ENCODE measurements at regions not wholly inside any gene's neighbourhood (a gene's known extent, or its start where the extent isn't known, plus 50 kb on each side); places are given as distances from the start of the nearest gene placed in this dataset.
A peak's percentile ranks its signal among the peaks of the same experiment; 100 is the strongest.
"Not testable (repeated sequence)": the region's sequence is repeated elsewhere in the genome, so short reads cannot be mapped to it uniquely, and the experiment has no call there.

DNA sequence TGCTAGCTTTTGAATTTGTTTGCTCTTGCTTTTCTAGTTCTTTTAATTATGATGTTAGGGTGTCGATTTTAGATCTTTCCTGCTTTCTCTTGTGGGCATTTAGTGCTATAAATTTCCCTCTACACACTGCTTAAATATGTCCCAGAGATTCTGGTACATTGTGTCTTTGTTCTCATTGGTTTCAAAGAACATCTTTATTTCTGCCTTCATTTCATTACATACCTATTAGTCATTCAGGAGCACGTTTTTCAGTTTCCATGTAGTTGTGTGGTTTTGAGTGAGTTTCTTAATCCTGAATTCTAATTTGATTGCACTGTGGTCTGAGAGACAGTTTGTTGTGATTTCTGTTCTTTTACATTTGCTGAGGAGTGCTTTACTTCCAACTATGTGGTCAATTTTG, 51.2 kb upstream of the MB21D2 start:
- DNase-seq = peak; percentile 42

DNA sequence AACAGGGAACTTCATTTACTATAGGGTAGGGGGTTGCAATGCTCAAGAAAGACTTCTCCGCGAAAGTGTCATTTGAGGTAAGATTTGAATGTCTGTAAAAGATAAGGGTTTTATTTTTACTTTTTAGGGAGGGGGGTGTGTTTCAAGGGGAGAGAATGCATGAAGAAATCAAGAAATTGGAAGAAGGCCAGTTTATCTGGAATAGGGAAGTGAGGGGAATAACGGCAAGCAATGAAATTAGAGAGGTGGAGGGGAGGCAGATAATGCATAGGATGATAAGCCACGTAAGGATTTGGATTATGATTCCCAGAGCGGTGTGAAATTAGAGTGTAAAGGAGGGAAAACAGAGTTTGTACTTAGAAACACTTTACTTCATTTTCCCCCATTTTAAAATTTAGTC, 63.0 kb upstream of the MB21D2 start:
- DNase-seq = no peak

DNA sequence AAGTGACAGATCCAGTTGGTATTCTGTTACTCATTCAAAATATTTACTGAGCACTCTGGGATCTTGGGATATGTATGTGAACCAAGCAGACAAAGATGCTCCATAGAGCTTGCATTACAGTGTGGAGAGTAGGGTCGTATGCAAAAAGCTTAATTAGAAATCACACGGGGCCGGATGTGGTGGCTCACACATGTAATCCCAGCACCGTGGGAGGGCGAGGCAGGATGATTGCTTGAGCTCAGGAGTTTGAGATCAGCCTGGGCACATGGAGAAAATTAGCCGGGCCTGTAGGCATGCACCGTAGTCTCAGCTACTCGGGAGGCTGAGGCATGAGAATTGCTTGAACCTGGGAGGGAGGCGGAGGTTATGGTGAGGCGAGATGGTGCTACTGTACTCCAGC, 68.7 kb upstream of the MB21D2 start:
- no peak for DNase-seq

DNA sequence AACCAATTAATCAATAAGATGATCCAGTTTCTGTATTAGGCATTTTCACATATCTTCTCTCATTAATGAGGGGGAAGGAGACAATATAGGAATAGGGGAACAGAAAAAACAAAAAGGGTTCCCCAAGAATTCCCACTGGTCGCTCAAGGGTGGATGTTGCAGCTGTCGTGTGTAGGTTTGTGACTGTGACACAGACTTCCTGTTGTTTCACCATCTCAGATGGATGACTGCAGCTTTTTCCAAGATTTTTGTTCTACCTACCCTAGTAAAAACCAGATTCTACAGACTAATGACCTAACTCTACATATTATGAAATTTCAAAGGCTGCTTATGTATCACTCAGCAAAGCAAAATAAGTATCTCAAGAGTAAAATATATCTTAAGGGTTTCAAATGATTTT, 73.7 kb upstream of the MB21D2 start:
- DNase-seq = no peak

DNA sequence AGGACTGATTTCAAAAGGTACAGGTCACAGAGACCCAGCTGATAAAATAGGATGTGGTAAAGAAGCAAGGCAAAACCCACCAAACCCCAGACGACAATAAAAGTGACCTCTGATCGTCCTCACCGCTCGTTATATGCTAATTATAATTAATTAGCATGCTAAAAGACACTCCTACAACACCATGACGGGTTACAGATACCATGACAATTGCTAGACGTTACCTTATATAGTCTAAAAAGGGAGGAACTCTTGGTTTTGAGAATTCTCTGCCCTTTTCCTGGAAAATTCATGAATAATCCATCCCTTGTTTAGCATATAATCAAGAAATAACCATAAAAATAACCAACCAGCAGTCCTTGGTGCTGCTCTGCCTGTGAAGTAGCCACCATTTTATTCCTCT, 74.7 kb upstream of the MB21D2 start:
- no peak for DNase-seq

DNA sequence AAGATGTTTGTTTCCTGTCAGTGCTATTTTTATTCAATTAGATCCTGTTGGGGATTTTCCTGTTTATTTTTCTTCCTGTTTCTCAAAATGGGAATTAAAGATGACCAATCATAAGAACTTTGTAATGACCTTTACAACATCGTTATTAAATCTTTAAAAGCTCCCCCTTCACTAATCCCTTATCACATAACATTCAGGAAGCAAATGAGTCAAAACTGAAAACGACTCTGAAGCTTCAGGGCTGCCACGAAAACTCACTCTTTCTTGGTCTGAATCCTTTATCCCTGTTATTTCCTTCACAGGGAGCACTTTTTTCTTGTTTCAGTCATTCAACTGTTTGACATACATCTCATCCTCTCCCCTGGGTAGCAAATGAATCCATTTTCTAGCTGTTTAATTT, 75.8 kb upstream of the MB21D2 start:
- peak; percentile 62 for DNase-seq

DNA sequence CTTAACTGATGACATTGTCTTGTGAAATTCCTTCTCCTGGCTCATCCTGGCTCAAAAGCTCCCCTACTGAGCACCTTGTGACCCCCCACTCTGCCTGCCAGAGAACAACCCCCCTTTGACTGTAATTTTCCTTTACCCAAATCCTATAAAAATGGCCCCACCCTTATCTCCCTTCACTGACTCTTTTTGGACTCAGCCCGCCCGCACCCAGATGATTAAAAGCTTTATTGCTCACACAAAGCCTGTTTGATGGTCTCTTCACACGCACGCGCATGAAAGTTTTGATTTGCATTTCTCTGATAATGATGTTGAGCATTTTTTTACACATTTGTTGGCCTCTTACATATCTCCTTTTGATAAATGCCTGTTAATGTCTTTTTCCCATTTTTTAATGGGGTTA, 83.5 kb upstream of the MB21D2 start:
- not testable (repeated sequence) for DNase-seq

DNA sequence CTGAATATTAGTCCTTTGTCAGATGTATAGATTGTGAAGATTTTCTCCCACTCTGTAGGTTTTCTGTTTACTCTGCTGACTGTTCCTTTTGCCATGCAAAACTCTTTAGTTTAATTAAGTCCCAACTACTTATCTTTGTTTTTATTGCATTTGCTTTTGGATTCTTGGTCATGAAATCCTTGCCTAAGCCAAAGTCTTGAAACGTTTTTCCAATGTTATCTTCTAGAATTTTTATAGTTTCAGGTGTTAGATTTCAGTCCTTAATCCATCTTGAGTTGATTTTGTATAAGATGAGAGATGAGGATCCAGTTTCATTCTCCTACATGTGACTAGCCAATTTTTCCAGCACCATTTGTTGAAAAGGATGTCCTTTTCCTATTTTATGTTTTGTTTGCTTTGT, 86.0 kb upstream of the MB21D2 start:
- DNase-seq = not testable (repeated sequence)

DNA sequence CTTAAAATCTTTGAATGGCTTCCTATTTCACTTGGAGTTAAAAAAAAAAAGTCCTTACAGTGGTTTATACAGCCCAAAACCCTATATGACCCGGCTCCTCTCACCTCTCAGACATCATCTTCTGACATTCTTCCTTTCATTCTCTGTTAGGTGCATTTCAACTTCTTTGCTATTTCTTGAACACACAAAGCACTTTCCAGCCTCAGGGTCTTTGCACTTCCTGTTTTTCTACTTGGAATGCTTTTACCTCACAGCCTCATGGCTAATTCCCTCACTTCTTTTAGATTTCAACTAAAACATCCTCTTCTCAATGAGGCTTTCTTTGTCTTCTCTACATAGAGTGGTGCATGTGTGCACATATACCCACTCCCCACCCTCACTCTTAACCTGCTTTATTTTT, 91.0 kb upstream of the MB21D2 start:
- DNase-seq = no peak

DNA sequence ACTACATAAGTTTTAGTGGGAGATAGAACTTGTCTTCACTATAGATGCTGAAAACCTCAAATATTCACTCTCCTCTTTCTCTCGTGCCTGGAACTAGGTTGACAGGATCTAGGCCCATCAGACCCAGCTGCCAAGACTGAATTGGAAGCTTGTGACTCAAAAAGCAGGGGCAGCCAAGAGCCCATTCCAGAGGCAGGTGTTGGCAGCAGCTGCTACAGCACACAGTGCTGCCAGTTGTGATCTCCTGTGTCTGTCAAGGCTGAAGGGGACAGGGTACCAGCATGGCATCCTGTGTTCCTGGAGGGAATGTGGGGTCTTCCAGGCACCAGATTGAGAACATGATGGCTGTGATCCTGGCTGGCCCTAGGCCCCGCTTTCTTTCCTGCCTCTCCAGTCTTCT, 92.5 kb upstream of the MB21D2 start:
- DNase-seq = no peak

DNA sequence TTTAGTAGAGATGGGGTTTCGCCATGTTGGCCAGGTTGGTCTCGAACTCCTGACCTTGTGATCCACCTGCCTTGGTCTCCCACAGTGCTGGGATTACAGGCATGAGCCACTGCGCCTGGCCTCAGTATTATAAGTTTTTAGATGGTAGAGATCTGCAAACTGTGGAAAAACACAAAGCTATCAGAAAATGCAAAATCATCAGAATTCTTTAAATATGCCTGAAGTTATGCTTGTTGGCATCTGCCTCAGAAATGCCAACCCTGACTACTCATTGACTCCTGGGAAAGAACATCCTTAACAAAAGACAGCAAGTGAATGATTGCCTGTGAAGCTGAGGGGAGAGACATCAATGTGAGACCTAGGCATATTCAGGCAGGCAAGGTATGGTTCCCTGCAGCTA, 94.3 kb upstream of the MB21D2 start:
- no peak for DNase-seq

DNA sequence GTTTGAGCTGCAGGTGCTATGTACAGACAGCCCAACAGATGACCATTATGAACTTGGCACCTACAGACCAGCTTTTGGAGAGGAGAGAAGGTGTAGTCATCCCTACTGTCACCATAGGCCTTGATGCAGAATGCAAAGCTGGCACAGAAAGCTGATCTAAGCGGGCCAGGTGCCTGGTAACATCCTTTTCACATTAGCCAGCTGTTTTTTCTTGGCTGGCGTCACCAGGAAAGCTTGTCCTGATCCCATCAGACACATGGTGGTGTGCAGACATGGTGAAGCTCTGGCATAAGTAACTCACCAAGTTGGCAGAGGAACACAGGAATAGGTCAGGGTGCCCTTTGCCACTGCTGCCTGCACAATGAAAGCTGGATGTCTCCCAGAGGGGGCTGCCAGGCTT, 97.2 kb upstream of the MB21D2 start:
- no peak for DNase-seq

DNA sequence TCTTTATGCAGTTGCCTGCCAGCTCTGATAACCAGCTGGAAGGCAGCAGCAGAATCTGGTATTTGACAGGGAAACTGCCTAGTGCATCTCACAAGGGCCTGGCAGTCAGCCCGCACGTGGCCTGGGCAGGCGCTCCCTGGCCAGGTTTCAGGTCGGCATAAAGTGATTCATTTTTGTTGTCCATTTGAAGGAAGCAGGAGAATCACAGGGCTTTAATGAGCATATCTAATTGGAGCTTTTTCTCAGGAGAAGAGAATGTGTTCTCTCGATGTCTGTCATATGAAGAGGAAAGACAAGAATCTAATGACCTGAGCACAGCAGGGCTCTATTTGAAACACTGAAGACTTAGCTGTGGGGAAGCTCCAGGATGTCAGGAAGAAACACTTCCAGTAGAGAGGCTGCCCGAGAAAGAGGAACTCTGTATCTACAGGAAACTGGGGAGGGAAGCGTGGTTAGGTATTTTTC, 98.8 kb upstream of the MB21D2 start:
- DNase-seq = no peak

DNA sequence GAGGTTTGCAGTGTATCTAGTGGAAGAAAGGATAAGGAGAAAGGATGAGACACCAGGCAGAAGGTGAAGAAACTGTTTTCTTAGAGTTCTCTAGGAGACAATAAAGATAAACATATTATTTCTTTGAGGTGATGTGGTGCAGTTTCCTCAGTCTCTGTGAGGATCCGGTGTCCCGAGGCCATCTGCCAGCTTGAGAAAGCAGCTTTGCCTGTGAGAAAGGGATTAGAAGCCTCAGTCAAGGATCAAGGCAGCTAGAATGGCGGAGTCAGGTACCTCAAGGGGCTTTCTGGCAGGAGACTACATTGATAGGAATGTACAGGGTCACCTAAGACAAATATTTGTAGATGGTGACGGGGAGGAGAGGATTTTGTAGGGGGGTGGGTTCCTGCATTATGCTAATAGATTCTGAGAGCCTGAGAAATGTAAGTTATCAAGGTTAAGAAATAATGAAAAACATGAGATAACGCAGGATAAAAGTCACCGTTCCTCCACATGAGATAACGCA, 103.9 kb upstream of the MB21D2 start:
- no peak for DNase-seq

DNA sequence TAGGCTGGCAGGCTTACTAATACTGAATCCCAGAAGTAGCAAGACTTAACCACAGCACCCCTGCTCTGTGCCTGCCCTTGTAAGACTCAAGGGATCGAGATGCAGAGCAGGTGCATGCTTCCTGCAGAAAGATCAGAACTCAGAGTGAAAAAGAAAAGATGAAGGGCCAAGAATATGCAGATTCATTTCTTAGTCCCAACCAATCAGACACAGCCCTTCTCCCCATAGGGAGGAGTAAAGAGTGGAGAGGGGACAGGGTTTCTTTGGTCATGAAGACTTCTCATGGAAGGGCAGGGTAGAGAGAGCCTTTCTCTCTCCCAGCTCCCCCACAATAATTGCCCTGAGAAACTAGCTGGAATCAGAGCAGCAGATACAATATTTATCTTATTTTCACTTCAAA, 105.6 kb upstream of the MB21D2 start:
- peak; percentile 6 for DNase-seq

DNA sequence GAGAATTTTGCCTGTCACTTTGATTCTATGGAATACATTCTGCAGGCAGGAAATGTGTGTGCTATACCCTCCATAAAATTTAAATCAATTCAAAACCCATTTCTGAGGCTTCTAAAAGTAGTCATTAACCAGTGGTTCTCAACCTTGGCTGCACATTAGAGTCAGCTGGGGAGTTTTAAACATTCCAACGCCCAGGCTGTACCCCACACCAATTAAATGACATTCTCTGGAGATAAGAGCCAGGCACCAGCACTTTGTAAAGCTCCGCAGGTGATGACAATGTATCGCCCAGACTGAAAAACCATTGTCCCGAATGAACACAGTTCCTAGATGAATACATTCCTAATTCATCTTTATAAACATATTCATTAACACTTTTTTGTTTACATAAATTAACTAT, 110.6 kb upstream of the MB21D2 start:
- no peak for DNase-seq

DNA sequence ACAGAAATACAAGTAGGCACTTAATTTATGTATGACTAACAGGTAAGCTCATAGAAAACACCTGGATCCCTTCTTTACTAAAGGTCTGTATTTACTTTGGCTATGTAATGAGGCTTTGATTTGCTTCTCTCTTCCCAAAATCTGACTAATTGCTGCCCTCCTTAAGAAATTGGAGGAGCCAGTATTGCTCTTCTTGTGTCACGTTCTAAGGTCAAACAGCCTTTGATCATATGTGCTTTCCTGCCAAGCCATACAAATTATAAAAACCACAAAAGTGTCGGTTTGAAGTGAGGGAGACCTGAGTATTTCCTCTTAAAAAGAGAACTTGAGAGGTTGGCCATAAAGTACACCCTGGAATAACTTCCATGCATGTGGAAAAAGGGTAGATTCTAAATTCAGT, 112.1 kb upstream of the MB21D2 start:
- DNase-seq = no peak

DNA sequence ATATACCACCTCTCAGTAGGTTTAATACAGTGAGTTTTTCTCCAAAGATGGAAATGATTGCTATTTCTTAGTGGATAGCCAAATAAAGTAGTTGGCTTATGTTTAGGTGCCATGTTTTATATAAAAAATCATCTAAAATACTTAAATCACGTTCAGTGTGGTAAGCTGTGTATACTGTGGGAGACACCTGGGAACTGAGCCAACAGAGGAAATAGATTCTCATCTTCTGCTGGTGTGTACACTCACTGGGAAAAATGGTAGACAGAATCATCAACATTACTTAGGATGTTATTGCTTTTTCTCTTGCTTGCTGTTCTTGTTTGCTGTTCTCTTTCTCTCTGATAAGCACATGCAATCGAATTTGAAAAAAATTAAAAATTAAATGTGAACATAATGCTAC, 112.6 kb upstream of the MB21D2 start:
- DNase-seq = no peak

DNA sequence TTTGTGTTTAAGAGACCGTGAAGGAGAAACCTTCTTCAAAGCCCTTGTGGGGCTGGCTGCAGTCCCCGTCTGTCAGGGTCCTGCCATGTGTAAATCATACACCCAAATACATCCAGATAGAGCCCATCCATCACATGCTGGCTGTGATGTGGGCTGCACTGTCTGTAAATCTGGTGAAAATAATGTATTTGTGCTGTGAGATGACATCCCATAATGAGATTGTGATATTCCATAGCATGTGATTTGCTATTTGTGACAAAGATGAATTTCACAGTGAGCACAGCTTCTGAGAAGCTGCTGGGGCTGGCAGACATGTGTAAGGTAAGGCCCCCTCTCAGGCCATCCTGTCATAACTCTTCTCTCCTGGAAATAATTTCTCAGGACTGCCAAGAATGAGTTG, 114.3 kb upstream of the MB21D2 start:
- DNase-seq = no peak

DNA sequence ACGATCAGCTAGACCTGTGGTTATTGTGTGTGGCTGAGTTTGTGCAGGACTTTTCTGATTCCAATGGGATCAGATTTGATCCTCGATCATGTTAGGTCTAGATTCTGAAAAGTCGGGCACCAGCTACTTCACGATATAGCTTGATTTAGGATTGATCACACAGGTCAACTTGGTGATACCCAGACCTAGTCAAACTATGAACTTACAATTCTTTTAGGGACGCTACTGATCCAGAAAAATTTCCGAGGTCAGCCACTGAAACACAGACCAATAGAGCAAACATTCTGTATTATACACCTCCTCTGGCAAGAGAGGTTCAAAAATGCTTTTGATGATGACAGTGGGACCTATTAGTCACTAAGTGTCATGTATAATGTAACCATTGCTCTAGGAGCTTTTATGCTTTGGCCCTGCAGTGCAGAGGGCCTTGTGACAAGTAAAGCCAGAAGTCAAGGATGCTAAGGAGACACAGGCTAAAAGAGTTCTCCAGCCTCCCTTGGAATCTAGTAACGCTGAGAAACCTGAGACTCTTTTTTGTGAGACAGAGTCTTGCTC, 115.6 kb upstream of the MB21D2 start:
- no peak for DNase-seq

DNA sequence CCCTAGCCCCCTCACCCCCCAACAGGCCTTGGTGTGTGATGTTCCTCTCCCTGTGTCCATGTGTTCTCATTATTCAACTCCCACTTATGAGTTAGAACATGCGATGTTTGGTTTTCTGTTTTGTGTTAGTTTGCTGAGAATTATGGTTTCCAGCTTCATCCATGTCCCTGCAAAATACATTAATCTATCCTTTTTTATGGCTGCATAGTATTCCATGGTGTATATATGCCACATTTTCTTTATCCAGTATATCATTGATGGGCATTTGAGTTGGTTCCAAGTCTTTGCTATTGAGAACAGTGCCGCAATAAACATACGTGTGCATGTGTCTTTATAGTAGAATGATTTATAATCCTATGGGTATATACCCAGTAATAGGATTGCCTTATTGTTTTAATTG, 120.2 kb upstream of the MB21D2 start:
- not testable (repeated sequence) for DNase-seq

DNA sequence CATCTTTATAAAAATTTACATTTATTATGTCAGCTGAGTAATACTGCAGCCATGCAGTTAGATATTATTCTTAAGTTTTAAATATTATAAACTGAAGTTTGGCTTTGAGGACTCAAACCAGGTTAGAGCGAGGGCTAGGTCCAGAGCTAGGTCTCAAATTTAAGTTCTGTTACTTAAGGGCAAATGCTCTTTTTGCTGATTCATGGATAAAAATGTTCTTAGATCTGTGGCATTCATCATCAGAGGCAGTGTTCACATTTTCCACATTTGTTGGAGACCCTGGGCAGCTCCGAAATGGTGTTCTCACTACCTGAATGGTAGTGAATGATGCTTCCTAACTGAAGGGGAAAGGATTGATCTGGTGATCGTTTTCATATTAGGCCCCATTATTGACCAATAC, 121.4 kb upstream of the MB21D2 start:
- no peak for DNase-seq

DNA sequence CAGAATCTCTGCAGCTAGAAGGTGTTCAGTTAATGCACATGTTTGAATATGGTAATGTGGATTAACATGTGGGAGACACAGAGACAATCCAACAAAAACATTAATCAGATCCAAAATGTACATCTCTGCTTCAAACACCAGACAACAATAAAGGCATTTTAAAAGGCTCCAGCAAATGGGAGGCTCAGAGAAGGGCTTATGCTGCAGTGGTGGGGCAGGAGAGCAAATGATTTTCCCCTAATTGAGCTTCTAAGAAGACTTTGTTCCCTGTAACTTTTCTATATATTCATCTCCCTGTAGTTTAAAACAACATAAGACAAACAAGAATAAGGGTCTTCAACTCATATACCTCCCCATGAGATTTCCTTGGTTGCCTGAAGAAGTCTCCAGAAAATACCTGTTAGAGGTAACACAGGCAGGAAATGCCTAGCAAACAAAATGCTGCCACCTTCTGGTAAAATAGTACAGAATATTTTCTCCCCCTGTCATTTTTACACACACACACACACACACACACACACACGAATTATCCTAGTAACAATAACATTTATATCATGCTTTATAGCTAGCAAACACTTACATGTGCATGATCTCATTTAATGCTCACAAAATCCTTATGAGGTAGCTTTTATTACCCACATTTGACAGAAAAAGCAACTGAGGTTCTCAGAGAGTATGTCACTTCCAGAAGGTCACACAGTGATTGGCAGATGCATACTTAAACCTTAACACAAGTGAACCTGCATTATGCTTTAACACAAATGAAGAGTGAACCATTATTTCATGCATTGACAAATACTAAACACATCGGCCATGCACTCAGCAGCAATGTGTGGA, 123.4 kb upstream of the MB21D2 start:
- peak; percentile 58 for DNase-seq

DNA sequence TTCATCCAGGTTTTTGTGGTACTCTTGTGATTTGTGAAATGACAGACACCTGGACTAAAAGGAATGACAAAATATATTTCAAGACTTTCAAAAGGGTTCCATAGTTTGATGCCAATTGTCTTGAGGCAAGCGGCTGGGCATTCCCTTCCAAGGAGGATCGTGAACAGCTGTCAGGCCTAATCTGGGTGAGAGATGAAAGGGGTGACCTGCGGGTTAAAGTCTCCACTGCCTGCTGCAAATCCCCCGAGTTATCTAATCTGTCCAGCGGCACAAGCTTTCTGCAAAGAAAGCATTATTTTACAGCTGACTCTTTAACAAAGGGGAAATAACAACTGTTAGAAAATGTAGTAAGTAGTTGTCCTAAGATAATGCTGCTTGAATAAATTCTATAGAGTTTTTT, 128.7 kb upstream of the MB21D2 start:
- no peak for DNase-seq

DNA sequence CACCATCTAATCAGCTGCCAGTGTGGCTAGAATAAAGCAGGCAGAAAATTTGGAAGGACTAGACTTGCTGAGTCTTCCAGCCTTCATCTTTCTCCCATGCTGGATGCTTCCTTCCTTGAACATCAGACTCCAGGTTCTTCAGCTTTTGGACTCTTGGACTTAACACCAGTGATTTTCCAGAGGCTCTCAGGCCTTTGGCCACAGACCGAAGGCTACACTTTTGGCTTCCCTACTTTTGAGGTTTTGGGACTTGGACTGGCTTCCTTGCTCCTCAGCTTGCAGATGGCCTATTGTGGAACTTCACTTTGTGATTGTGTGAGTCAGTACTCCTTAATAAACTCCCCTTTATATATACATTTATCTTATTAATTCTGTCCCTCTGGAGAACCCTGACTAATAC, 129.8 kb upstream of the MB21D2 start:
- not testable (repeated sequence) for DNase-seq

Data from activated CD4-positive, alpha-beta T cell treated with anti-CD3 and anti-CD28 coated beads, Interleukin-10, Interleukin-2, amounts not matched to agents 100 ng/mL and 50 ng/mL, durations not matched to agents 16 hours and 8 hours (primary cell).